ENCODE measurements at regions not wholly inside any gene's neighbourhood (a gene's known extent, or its start where the extent isn't known, plus 50 kb on each side); places are given as distances from the start of the nearest gene placed in this dataset.

- no peaks in the 10 kb centered on the region for H3K36me3 ChIP-seq (ENCODE audit: control insufficient read depth in 2 of 2, insufficient read depth in 1 of 2, low read length in 2 of 2)
Measured at GRCh38 chr6:50288241-50288640, 238.5 kb upstream of the DEFB112 start.

GRCh38 chr6:50288881-50289280 is 239.2 kb upstream of the DEFB112 start:
- Histone ChIP-seq H3K4me3 (ENCODE audit: low read depth, low read length) (no peak overlapping the region), H3K4me1 (ENCODE audit: control insufficient read depth, insufficient read depth, low read length) (no peaks in the 10 kb centered on the region), H3K36me3 (ENCODE audit: control insufficient read depth in 2 of 2, insufficient read depth in 1 of 2, low read length in 2 of 2) (no peaks in the 10 kb centered on the region), H3K9me3 (ENCODE audit: control insufficient read depth, insufficient read depth, low read depth, low read length) (no peaks in the 10 kb centered on the region), H3K27ac (ENCODE audit: extremely low read depth, low read depth, low read length) (no peak overlapping the region)
- ChIA-PET CTCF (no interaction called here), POLR2A (no interaction called here)
- TF ChIP-seq ZNF214 (tag by site-specific recombination; IDR thresholded peaks at IDR 0.05; ENCODE audit: borderline replicate concordance) = no peak
- no peak for TF ChIP-seq ZNF660 (tag by site-specific recombination; IDR thresholded peaks at IDR 0.05)
- TF ChIP-seq ZNF701 (tag by site-specific recombination; IDR thresholded peaks at IDR 0.05) = no peak
- no peak for TF ChIP-seq ZNF555 (tag by site-specific recombination; conservative IDR thresholded peaks at IDR 0.05)
- TF ChIP-seq ZEB2 (tag by site-specific recombination; IDR thresholded peaks at IDR 0.05) = no peak
- no peak for TF ChIP-seq KLF7 (tag by site-specific recombination; IDR thresholded peaks at IDR 0.05; ENCODE audit: borderline replicate concordance)
- no peak for TF ChIP-seq HIC1 (tag by site-specific recombination; IDR thresholded peaks at IDR 0.05)

More at GRCh38 chr6:50288241-50288640, 238.5 kb upstream of the DEFB112 start:
- ChIA-PET POLR2A (no interaction called here), CTCF (no interaction called here)
- no peak for TF ChIP-seq PBX3 (CRISPR knock-in tag; IDR thresholded peaks at IDR 0.05)
- no peak for TF ChIP-seq ZNF248 (tag by site-specific recombination; IDR thresholded peaks at IDR 0.05)
- TF ChIP-seq ZNF114 (tag by site-specific recombination; IDR thresholded peaks at IDR 0.05) = no peak
- no peak for TF ChIP-seq AEBP2 (tag by site-specific recombination; IDR thresholded peaks at IDR 0.05; ENCODE audit: borderline replicate concordance)
- no peak for TF ChIP-seq ZFP41 (tag by site-specific recombination; IDR thresholded peaks at IDR 0.05; ENCODE audit: borderline replicate concordance)
- no peak for TF ChIP-seq ZNF26 (tag by site-specific recombination; IDR thresholded peaks at IDR 0.05)
- TF ChIP-seq ZNF596 (tag by site-specific recombination; IDR thresholded peaks at IDR 0.05) = no peak
- no peak for TF ChIP-seq KLF8 (tag by site-specific recombination; IDR thresholded peaks at IDR 0.05)
- no peak for TF ChIP-seq ZNF140 (tag by site-specific recombination; IDR thresholded peaks at IDR 0.05)
- TF ChIP-seq ZNF571 (tag by site-specific recombination; IDR thresholded peaks at IDR 0.05) = no peak
- no peak for TF ChIP-seq ZNF521 (tag by site-specific recombination; IDR thresholded peaks at IDR 0.05)
- no peak for TF ChIP-seq TRIM28 (IDR thresholded peaks at IDR 0.05; ENCODE audit: borderline replicate concordance, low read length)
- TF ChIP-seq ZFHX2 (tag by site-specific recombination; conservative IDR thresholded peaks at IDR 0.05) = no peak
- TF ChIP-seq ZNF792 (tag by site-specific recombination; IDR thresholded peaks at IDR 0.05) = no peak
- no peak for TF ChIP-seq ZNF488 (tag by site-specific recombination; IDR thresholded peaks at IDR 0.05)
- TF ChIP-seq PRDM4 (tag by site-specific recombination; IDR thresholded peaks at IDR 0.05) = no peak
- Histone ChIP-seq H3K9me3 (ENCODE audit: control insufficient read depth, insufficient read depth, low read depth, low read length) (no peaks in the 10 kb centered on the region), H3K4me1 (ENCODE audit: control insufficient read depth, insufficient read depth, low read length) (no peaks in the 10 kb centered on the region), H3K27ac (ENCODE audit: extremely low read depth, low read depth, low read length) (no peak overlapping the region), H3K4me3 (ENCODE audit: low read depth, low read length) (no peak overlapping the region)

Data from HEK293 (cell line).